Stomach smooth muscle (tissue), 2 donors: ENCODE measurements at regions not wholly inside any gene's neighbourhood (a gene's known extent, or its start where the extent isn't known, plus 50 kb on each side); places are given as distances from the start of the nearest gene placed in this dataset.
"Not testable (repeated sequence)": the region's sequence is repeated elsewhere in the genome, so short reads cannot be mapped to it uniquely, and the experiment has no call there.

Experiments used
- H3K27ac ChIP-seq: one replicate; pipeline ENCODE4 v1.7.0; 2013; ENCODE audit warnings: mild to moderate bottlenecking, low read length, inconsistent platforms
- H3K27me3 ChIP-seq, 2 donors: one replicate each; pipeline ENCODE4 v1.7.0; 2013; ENCODE audit warnings: low read length in 2 of 2; ENCODE audit not compliant: insufficient read depth in 2 of 2, control insufficient read depth in 1 of 2
- H3K36me3 ChIP-seq, 2 donors: one replicate each; pipeline ENCODE4 v1.7.0; 2013; ENCODE audit warnings: low read length in 2 of 2; ENCODE audit not compliant: control insufficient read depth in 2 of 2, insufficient read depth in 2 of 2
- H3K4me1 ChIP-seq: one replicate; pipeline ENCODE4 v1.7.0; 2013; ENCODE audit warnings: low read length; ENCODE audit not compliant: control insufficient read depth, insufficient read depth
- H3K4me3 ChIP-seq, 2 donors: one replicate each; pipeline ENCODE4 v1.7.0; 2013; ENCODE audit warnings: low read length in 2 of 2
- H3K9ac ChIP-seq, 2 donors: one replicate each; pipeline ENCODE4 v1.7.0; 2013; ENCODE audit warnings: low read length in 2 of 2, mild to moderate bottlenecking in 1 of 2
- H3K9me3 ChIP-seq, 2 donors: one replicate each; pipeline ENCODE4 v1.7.0; 2013; ENCODE audit warnings: low read length in 2 of 2; ENCODE audit not compliant: control insufficient read depth in 2 of 2
- donor health status: healthy.
- donor health status: Pancreatic carcinoma.

DNA sequence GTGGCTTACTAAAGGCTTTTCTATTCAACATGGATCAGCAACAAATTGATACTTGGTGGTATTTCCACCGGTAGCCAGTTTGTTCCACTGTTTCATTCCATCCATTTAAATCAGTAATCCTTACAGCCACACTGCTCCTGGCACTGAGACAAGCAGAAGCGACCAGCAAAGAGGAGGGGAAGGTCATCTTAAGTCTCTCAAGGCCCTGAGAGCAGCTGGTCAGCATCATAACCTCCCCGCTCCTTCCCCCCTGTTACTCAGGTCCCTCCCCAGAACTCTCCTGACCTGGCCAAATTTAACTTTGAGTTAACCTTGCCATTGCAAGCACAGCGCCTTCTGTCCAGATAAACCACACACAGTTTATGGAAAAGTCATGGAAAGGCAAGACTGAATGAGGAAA, 331.3 kb upstream of the KLF3 start:
- Histone ChIP-seq H3K27ac (no peak overlapping the region), H3K4me3 (no peak overlapping the region), H3K36me3 (no peaks in the 10 kb centered on the region), H3K4me1 (peaks cover 2% of the 10 kb centered on the region), H3K27me3 (no peaks in the 10 kb centered on the region), H3K9me3 (peaks cover 0 to 2% of the 10 kb centered on the region in 2 donors), H3K9ac (no peak overlapping the region)

DNA sequence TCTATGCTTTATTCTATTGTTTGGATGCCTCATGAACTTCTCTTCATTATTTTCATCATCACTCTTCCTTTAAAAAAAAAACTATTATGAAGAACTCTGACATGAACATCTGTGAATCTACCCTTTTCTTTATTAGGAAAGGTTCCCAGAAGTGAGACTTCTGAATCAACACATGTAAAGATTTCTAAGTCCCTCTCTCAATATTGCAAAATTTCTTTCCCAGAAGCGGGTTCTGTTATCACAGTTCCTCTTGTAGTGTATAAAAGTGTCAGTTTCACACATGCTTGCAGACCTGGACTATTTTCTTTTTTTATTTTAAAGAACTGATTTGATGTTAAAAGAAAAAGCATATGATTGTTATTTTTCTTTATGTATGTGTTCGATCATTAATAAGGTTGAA, 330.8 kb upstream of the KLF3 start:
- Histone ChIP-seq H3K4me3 (no peak overlapping the region), H3K27me3 (no peaks in the 10 kb centered on the region), H3K36me3 (no peaks in the 10 kb centered on the region), H3K27ac (no peak overlapping the region), H3K9me3 (peaks cover 0 to 3% of the 10 kb centered on the region in 2 donors), H3K4me1 (peaks cover 2% of the 10 kb centered on the region), H3K9ac (no peak overlapping the region)

DNA sequence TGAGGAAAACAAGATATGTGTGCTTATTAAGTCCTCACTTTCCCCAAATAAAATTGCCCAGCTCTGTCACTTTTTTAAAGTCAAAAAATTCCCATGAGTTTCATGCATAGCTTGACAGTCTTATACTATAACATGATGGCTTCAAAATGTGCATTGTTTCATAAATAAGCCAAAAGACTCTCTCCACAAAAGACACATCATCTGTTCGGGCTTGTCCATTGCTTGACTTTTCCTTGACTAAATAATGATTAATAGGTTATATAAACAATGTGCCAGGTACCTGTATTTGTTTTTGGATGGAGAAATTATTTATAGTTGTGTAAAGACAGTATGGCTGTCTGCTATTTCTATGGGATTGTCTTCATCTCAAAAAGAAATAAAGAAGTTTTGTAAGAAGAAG, 329.2 kb upstream of the KLF3 start:
- no peaks in the 10 kb centered on the region for H3K4me1 ChIP-seq
- H3K9me3 ChIP-seq = peaks cover 0 to 6% of the 10 kb centered on the region in 2 donors
- H3K27ac ChIP-seq = no peak overlapping the region
- no peak overlapping the region for H3K4me3 ChIP-seq
- H3K9ac ChIP-seq = no peak overlapping the region
- no peaks in the 10 kb centered on the region for H3K27me3 ChIP-seq
- H3K36me3 ChIP-seq = no peaks in the 10 kb centered on the region

DNA sequence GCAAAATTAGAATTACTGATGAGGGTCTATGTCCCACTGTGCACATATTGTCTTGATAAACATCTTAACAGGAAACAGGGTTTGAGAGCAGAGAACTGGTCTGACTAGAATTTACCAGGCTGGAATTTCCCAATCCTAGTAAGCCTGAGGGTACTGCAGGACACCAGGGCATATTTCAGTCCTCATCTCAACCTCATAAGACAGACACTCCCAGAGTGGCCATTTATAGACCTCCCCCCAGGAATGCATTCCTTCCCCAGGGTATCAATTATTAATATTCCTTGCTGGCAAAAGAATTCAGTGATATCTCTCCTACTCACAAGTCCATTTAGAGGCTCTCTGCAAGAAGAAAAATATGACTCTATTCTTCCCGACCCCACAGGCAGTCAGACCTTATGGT, 325.1 kb upstream of the KLF3 start:
- H3K27me3 ChIP-seq, H3K36me3 ChIP-seq, H3K27ac ChIP-seq, H3K4me3 ChIP-seq, H3K4me1 ChIP-seq, H3K9me3 ChIP-seq, H3K9ac ChIP-seq: not testable (repeated sequence)

DNA sequence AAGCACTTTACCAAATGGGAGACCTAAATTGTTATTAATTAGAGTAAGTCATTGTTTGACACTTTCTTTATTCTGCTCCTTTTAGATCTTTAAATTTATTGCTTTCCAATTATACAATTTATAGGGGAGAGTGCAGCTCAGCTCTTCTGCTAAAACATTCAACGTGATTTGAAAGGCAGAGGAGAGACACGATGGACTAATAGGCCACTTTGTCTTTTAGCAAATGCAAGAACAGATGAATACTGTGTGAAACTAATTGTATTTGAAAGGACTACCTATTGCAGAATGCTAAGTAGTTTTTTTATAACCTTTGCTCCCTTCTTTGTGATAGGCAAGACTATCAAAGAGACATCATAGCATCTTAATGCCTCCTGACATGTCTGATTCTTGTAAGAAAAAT, 320.4 kb upstream of the KLF3 start:
- Histone ChIP-seq H3K9ac (no peak overlapping the region), H3K36me3 (no peaks in the 10 kb centered on the region), H3K9me3 (peaks cover 0 to 4% of the 10 kb centered on the region in 2 donors), H3K4me3 (no peak overlapping the region), H3K27me3 (no peaks in the 10 kb centered on the region), H3K27ac (no peak overlapping the region), H3K4me1 (no peaks in the 10 kb centered on the region)

DNA sequence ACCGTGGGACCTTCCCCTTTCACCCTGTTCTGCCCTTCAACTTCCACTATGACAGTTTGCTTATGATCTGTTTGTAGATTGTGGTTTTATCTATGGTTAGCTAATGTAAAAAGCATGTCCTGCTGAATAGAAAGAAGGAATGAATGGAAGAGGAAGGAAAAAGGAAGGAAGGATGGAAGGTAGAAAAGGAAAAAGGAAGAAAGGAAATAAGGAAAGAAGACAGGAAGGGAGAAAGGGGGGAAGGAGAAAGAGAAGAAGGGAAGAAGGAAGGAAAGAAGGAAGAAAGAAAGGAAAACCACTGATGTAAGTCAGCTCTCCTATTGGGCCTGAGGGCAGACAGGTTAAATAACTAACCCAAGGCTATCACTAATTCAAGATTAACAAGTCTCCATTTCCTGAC, 319.1 kb upstream of the KLF3 start:
- H3K9me3 ChIP-seq = peaks cover 0 to 4% of the 10 kb centered on the region in 2 donors
- H3K4me1 ChIP-seq = no peaks in the 10 kb centered on the region
- no peaks in the 10 kb centered on the region for H3K27me3 ChIP-seq
- H3K27ac ChIP-seq = no peak overlapping the region
- H3K9ac ChIP-seq = no peak overlapping the region
- no peak overlapping the region for H3K4me3 ChIP-seq
- H3K36me3 ChIP-seq = no peaks in the 10 kb centered on the region

DNA sequence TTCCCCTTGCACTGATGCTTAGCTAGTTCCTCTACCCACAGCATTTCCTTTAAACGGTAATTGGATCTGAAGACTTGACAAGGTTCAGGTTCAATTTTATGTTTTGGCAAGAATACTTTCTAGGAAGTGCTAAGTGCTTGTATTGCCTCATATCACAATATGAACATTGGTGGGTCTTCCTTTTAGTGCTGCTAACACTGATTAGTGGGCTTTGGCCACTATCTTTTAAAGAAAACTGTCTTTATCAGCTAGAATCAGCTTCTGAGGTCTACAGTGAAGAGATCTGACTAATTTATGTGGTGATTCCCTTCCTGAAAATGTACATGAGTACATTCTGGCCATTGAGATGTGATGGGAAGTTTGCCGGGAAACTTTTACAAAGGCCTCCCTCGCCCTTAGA, 316.7 kb upstream of the KLF3 start:
- H3K27ac ChIP-seq = no peak overlapping the region
- no peaks in the 10 kb centered on the region for H3K4me1 ChIP-seq
- no peak overlapping the region for H3K9ac ChIP-seq
- no peaks in the 10 kb centered on the region for H3K27me3 ChIP-seq
- no peak overlapping the region for H3K4me3 ChIP-seq
- H3K9me3 ChIP-seq = peaks cover 3 to 4% of the 10 kb centered on the region in 2 donors
- H3K36me3 ChIP-seq = no peaks in the 10 kb centered on the region

DNA sequence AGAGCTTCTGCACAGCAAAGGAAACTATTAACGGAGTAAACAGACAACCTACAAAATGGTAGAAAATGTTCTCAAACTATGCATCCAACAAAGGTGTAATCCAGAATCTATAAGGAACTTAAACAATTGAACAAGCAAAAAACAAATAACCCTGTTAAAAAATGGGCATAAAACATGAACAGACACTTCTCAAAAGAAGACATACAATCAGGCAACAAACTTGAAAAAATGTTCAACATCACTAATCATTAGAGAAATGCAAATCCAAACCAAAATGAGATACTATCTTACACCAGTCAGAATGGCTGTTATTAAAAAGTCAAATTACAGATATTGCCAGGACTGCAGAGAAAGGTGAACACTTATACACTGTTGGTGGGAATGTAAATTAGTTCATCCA, 309.6 kb upstream of the KLF3 start:
- peaks cover 0 to 3% of the 10 kb centered on the region in 2 donors for H3K9me3 ChIP-seq
- H3K4me3 ChIP-seq = no peak overlapping the region
- no peak overlapping the region for H3K27ac ChIP-seq

DNA sequence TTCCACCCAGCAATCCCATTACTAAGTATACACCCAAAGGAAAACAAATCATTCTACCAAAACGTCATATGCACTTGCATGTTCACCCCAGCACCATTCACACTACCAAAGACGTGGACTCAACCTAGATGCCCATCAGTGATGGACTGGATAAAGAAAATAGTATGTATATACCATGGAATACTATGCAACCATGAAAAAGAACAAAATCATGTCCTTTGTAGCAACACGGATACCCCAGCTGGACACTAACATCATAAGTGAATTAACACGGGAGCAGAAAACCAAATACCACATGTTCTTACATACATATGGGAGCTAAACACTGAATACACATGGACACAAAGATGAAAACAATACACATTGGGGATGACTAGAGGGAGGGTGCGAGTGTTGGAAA, 309.1 kb upstream of the KLF3 start:
- H3K36me3 ChIP-seq = no peaks in the 10 kb centered on the region
- no peaks in the 10 kb centered on the region for H3K4me1 ChIP-seq
- H3K27me3 ChIP-seq = no peaks in the 10 kb centered on the region
- no peak overlapping the region for H3K9ac ChIP-seq
- no peak overlapping the region for H3K27ac ChIP-seq
- H3K4me3 ChIP-seq = no peak overlapping the region
- H3K9me3 ChIP-seq = peaks cover 0 to 3% of the 10 kb centered on the region in 2 donors

More for the DNA sequence above, 309.6 kb upstream of the KLF3 start:
- no peak overlapping the region for H3K9ac ChIP-seq
- H3K36me3 ChIP-seq = no peaks in the 10 kb centered on the region
- no peaks in the 10 kb centered on the region for H3K4me1 ChIP-seq
- no peaks in the 10 kb centered on the region for H3K27me3 ChIP-seq

DNA sequence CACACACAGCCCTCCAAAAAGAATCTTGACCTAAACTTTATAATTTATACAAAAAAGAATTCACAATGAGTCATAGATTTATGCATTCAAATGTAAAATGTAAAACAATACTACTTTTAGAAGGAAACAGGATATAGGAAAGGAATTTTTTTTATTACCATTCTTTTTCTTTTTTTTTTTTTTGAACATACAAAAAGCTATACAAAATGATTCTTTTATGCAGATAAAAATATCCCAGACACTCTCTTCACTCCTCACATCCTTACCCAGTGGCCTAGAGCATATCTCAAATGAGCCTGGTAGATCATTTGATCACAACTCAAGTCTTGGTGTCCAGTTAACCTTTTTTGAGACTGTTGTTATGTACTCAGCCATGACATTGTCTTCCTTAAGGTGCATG, 307.3 kb upstream of the KLF3 start:
- Histone ChIP-seq H3K9ac (no peak overlapping the region), H3K27me3 (no peaks in the 10 kb centered on the region), H3K4me3 (no peak overlapping the region), H3K36me3 (no peaks in the 10 kb centered on the region), H3K9me3 (peaks cover 0 to 3% of the 10 kb centered on the region in 2 donors), H3K4me1 (no peaks in the 10 kb centered on the region), H3K27ac (no peak overlapping the region)

DNA sequence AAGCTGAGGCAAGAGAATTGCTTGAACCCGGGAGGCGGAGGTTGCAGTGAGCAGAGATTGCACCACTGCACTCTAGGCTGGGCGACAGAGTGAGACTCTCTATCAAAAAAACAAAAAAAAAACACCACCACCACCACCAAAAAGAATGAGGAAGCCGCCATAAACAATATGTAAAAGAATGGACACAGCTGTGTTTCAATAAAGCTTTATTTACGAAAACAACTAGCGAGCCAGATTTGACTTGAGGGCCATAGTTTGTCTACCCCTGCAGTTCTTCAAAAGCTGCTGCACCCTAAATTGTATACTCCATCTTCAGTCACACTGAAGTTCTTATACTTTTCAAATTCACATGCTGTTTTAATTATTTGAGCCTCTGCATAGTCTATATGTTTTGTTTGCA, 306.5 kb upstream of the KLF3 start:
- Histone ChIP-seq H3K4me3 (no peak overlapping the region), H3K27ac (no peak overlapping the region), H3K9me3 (no peaks in the 10 kb centered on the region), H3K4me1 (no peaks in the 10 kb centered on the region), H3K9ac (no peak overlapping the region), H3K27me3 (no peaks in the 10 kb centered on the region), H3K36me3 (no peaks in the 10 kb centered on the region)

DNA sequence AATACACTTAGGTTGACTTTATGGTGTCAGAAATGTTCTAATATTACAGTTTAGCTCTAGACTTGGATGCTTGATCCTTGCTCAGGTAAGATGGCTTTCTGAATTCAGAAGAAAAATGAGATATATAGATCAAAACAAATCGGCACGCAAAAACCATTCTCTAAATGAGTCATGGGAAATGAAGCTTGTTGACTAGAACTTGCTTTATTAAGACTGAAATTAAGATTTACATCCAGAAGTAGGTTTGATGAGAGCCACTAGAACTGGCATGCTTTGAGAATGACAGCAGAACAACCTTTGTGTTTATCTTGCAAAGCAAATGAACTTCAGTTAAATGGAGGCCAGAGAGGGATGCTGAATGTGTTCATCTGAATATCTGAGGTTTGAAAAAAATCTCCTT, 304.9 kb upstream of the KLF3 start:
- no peak overlapping the region for H3K27ac ChIP-seq
- no peaks in the 10 kb centered on the region for H3K9me3 ChIP-seq
- H3K4me3 ChIP-seq = no peak overlapping the region
- no peaks in the 10 kb centered on the region for H3K27me3 ChIP-seq
- no peaks in the 10 kb centered on the region for H3K36me3 ChIP-seq
- H3K9ac ChIP-seq = no peak overlapping the region
- no peaks in the 10 kb centered on the region for H3K4me1 ChIP-seq
